ENCODE measurements at regions not wholly inside any gene's neighbourhood (a gene's known extent, or its start where the extent isn't known, plus 50 kb on each side); places are given as distances from the start of the nearest gene placed in this dataset.

DNA sequence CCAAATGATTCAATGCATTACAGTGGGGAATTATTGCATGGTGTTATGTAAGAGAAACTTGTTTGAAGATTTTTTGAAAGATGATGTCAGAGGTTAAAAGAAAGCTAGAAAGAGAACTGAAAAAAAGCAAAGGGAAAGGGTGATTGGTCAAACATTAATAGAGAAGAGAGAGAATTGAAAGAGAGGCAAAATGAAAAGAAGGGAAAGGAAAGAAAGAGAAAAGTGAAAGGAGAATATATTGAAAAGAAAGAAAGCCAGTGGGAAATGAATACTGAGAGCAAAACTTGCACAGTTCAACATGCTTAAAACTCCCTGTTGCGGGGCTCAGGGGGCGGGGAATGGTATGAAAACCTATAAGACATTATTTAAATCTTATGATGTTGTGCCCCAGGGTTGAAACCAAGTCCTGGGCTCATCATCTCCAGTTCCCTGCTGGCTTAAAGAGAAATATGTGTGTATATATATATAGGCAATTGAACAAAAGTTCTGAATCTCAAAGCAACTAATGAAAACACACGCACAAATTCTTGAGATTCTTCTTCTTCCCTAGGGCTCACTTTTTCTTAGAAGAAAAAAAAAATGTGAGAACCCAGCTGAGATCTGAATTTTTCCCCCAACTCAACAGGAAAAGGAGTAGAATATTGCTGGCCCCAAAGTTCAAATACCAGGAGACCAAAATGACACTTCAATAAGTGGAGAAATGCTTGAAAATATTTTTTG lies 2045.9 kb upstream of the CELF4 start:
- TF ChIP-seq, protein P1, sequence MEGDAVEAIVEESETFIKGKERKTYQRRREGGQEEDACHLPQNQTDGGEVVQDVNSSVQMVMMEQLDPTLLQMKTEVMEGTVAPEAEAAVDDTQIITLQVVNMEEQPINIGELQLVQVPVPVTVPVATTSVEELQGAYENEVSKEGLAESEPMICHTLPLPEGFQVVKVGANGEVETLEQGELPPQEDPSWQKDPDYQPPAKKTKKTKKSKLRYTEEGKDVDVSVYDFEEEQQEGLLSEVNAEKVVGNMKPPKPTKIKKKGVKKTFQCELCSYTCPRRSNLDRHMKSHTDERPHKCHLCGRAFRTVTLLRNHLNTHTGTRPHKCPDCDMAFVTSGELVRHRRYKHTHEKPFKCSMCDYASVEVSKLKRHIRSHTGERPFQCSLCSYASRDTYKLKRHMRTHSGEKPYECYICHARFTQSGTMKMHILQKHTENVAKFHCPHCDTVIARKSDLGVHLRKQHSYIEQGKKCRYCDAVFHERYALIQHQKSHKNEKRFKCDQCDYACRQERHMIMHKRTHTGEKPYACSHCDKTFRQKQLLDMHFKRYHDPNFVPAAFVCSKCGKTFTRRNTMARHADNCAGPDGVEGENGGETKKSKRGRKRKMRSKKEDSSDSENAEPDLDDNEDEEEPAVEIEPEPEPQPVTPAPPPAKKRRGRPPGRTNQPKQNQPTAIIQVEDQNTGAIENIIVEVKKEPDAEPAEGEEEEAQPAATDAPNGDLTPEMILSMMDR (conservative IDR thresholded peaks at IDR 0.05 in 1 of 2, IDR thresholded peaks at IDR 0.05 in 1 of 2; ENCODE audit: extremely low read depth in 1 of 2, insufficient read depth in 1 of 2, low read depth in 1 of 2, low read length in 2 of 2), result no peak
- no peak for TF ChIP-seq EZH2 (IDR thresholded peaks at IDR 0.05; ENCODE audit: borderline replicate concordance, low read length)
